ENCODE measurements at regions not wholly inside any gene's neighbourhood (a gene's known extent, or its start where the extent isn't known, plus 50 kb on each side); places are given as distances from the start of the nearest gene placed in this dataset.

DNA sequence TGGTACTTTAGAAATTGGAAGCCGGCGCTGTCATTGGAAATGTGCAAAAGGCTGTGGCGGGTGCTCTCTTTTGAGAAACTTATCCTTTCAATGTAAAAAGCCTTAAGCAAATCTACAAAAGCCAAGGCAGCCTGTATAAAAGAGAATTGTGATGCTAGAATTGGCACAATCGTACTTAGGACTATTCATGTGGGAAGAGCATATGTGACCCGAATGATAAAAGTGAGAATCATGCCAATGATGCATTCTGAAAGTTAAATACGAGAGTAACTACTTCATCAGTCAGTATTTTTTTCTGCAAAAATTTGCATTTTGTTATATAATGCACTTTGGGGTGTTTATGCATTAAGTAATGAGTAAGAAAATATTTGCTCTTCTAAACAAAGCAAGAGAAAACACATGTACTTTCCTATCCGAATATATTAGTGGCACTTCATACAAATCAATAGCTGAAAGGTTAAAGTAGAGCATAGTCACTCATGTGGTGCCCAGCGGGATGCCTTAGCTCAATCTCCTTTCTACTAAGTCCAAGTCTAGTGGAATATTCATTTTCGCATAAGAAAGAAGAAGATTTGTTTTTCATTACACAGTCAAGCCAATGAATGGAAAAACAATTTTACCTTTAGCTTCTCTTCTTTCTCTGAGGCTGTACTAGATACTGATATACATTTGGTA, 1256.6 kb upstream of the B3GALT2 start:
- TF ChIP-seq POLR2A (IDR thresholded peaks at IDR 0.05), result no peak
- TF ChIP-seq, protein P1, sequence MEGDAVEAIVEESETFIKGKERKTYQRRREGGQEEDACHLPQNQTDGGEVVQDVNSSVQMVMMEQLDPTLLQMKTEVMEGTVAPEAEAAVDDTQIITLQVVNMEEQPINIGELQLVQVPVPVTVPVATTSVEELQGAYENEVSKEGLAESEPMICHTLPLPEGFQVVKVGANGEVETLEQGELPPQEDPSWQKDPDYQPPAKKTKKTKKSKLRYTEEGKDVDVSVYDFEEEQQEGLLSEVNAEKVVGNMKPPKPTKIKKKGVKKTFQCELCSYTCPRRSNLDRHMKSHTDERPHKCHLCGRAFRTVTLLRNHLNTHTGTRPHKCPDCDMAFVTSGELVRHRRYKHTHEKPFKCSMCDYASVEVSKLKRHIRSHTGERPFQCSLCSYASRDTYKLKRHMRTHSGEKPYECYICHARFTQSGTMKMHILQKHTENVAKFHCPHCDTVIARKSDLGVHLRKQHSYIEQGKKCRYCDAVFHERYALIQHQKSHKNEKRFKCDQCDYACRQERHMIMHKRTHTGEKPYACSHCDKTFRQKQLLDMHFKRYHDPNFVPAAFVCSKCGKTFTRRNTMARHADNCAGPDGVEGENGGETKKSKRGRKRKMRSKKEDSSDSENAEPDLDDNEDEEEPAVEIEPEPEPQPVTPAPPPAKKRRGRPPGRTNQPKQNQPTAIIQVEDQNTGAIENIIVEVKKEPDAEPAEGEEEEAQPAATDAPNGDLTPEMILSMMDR (IDR thresholded peaks at IDR 0.05), result no peak
- TF ChIP-seq POLR2AphosphoS5 (IDR thresholded peaks at IDR 0.05), result no peak
